ENCODE measurements at regions not wholly inside any gene's neighbourhood (a gene's known extent, or its start where the extent isn't known, plus 50 kb on each side); places are given as distances from the start of the nearest gene placed in this dataset.
"Not testable (repeated sequence)": the region's sequence is repeated elsewhere in the genome, so short reads cannot be mapped to it uniquely, and the experiment has no call there.

DNA sequence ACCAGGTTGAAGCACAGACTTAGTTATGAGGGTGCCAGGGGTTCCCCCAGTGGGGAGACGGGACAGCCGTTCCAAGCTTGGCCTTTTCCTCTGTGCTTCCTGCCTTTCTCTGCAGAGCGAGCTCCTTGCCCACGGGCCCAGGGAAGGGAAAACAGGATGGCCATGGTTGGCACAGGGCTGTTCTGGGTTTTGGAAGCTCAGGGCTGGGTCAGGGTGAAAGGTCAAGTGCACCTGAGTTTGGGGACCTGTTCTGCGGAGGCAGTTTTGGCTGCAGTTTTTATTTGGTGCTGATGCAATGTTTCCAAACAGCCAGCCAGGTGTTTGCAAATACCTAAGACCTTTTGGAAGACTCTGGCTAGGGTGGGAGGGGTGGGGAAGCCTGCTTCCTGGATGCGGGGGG is 4412.5 kb upstream of the TPTE start:
- H3K4me3 ChIP-seq (replicated peaks in 1 of 3; ENCODE audit: insufficient read depth in 1 of 3, low read depth in 2 of 3, low read length in 3 of 3); H3K9ac ChIP-seq (ENCODE audit: insufficient read depth, low read depth, low read length); DNase-seq (ENCODE audit: low spot score); FAIRE-seq; CTCF ChIA-PET (ENCODE audit: low intra/inter-chr PET ratio, low total read pairs); H3K4me1 ChIP-seq (ENCODE audit: insufficient read depth, low read length); BruUV-seq (replicated peaks); H3K27ac ChIP-seq (ENCODE audit: extremely low read length, insufficient read depth, low read length); H3K4me2 ChIP-seq (ENCODE audit: low read depth, low read length); intact Hi-C loops (cut with micrococcal nuclease; ENCODE audit: unreplicated experiment); H3K36me3 ChIP-seq (replicated peaks in 1 of 2; ENCODE audit: control insufficient read depth in 1 of 2, insufficient read depth in 2 of 2, low read length in 2 of 2); H3K9me3 ChIP-seq (ENCODE audit: low read length); POLR2A ChIA-PET; H3K27me3 ChIP-seq (ENCODE audit: control insufficient read depth in 1 of 2, insufficient read depth in 2 of 2, low read length in 2 of 2); H4K20me1 ChIP-seq (ENCODE audit: insufficient read depth, low read length); in situ Hi-C loops (cut with HindIII; ENCODE audit: extremely low pct_ligation_motif_present, low pct_unique_long_range_greater_than_20kb); ATAC-seq; H3K79me2 ChIP-seq (ENCODE audit: insufficient read depth, low read length); H2AFZ ChIP-seq (ENCODE audit: low read length): not testable (repeated sequence)
- WGBS (ENCODE audit: low lambda C conversion rate): no CpG with 5 or more reads among the region's 6 CpGs

DNA sequence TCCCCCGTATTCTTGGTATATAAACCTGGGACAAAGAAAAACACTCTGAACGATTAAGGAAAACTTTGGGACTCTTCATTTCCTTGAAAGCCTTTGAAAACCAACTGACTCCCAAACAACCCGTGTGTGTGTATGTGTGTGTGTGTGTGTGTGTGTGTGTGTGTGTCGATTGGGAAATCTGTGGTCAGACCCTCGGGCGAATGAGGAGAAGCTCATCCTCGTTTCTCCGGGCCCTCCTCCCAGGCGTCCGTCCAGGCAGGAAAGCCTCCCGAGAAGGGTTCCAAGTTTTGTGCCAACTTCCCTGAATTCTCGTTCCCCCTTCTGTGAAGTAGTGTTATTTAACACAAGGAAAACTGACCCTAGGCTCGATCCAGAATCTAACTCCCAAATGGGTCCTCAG is 4411.6 kb upstream of the TPTE start:
- no CpG with 5 or more reads among the region's 13 CpGs for WGBS (ENCODE audit: low lambda C conversion rate)
- H3K4me2 ChIP-seq (ENCODE audit: low read depth, low read length); FAIRE-seq; DNase-seq (ENCODE audit: low spot score); H3K36me3 ChIP-seq (replicated peaks in 1 of 2; ENCODE audit: control insufficient read depth in 1 of 2, insufficient read depth in 2 of 2, low read length in 2 of 2); H3K79me2 ChIP-seq (ENCODE audit: insufficient read depth, low read length); H3K4me3 ChIP-seq (replicated peaks in 1 of 3; ENCODE audit: insufficient read depth in 1 of 3, low read depth in 2 of 3, low read length in 3 of 3); H2AFZ ChIP-seq (ENCODE audit: low read length); intact Hi-C loops (cut with micrococcal nuclease; ENCODE audit: unreplicated experiment); H3K27ac ChIP-seq (ENCODE audit: extremely low read length, insufficient read depth, low read length); CTCF ChIA-PET (ENCODE audit: low intra/inter-chr PET ratio, low total read pairs); H4K20me1 ChIP-seq (ENCODE audit: insufficient read depth, low read length); in situ Hi-C loops (cut with HindIII; ENCODE audit: extremely low pct_ligation_motif_present, low pct_unique_long_range_greater_than_20kb); BruUV-seq (replicated peaks); ATAC-seq; POLR2A ChIA-PET; H3K27me3 ChIP-seq (ENCODE audit: control insufficient read depth in 1 of 2, insufficient read depth in 2 of 2, low read length in 2 of 2); H3K9me3 ChIP-seq (ENCODE audit: low read length); H3K4me1 ChIP-seq (ENCODE audit: insufficient read depth, low read length); H3K9ac ChIP-seq (ENCODE audit: insufficient read depth, low read depth, low read length): not testable (repeated sequence)

DNA sequence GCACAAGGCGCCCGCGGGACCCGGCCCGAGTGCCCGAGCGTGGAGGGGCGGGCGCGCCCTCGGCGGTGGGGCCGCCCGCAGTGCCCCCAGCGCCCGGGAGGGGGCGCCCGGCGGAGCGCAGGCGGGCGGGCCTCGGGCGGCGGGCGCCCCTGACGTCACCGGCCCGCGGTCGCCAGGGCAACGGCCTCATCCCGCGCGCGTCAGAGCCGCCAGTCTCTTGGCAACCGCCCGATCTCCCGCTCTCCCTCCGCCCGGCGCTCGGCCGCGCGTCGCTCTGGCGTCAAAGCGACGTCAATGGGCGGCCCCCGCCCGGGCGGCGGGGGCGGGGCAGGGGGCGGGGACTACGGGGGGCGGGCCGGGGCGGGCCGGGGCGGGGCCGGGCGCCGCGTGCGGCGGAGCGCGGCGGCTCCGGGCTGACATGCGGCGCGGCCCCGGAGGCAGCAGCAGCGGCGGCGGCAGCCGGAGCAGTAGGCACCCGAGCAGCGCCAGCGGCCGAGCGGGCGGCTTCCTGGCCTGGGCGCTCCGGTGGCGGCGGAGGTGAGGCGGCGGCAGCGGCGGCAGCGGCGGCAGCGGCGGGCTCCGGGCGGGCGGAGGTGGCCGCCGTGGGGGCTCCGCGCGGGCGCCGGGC is 4410.6 kb upstream of the TPTE start:
- H3K4me3 ChIP-seq (replicated peaks in 1 of 3; ENCODE audit: insufficient read depth in 1 of 3, low read depth in 2 of 3, low read length in 3 of 3); H3K27me3 ChIP-seq (ENCODE audit: control insufficient read depth in 1 of 2, insufficient read depth in 2 of 2, low read length in 2 of 2); H3K9ac ChIP-seq (ENCODE audit: insufficient read depth, low read depth, low read length); BruUV-seq (replicated peaks); POLR2A ChIA-PET; in situ Hi-C loops (cut with HindIII; ENCODE audit: extremely low pct_ligation_motif_present, low pct_unique_long_range_greater_than_20kb); H3K79me2 ChIP-seq (ENCODE audit: insufficient read depth, low read length); intact Hi-C loops (cut with micrococcal nuclease; ENCODE audit: unreplicated experiment); CTCF ChIA-PET (ENCODE audit: low intra/inter-chr PET ratio, low total read pairs); H3K36me3 ChIP-seq (replicated peaks in 1 of 2; ENCODE audit: control insufficient read depth in 1 of 2, insufficient read depth in 2 of 2, low read length in 2 of 2); DNase-seq (ENCODE audit: low spot score); H4K20me1 ChIP-seq (ENCODE audit: insufficient read depth, low read length); H3K27ac ChIP-seq (ENCODE audit: extremely low read length, insufficient read depth, low read length); H2AFZ ChIP-seq (ENCODE audit: low read length); H3K4me2 ChIP-seq (ENCODE audit: low read depth, low read length); FAIRE-seq; H3K4me1 ChIP-seq (ENCODE audit: insufficient read depth, low read length); H3K9me3 ChIP-seq (ENCODE audit: low read length): not testable (repeated sequence)
- WGBS (ENCODE audit: low lambda C conversion rate): no CpG with 5 or more reads among the region's 110 CpGs
- ATAC-seq: peak; percentile 49

DNA sequence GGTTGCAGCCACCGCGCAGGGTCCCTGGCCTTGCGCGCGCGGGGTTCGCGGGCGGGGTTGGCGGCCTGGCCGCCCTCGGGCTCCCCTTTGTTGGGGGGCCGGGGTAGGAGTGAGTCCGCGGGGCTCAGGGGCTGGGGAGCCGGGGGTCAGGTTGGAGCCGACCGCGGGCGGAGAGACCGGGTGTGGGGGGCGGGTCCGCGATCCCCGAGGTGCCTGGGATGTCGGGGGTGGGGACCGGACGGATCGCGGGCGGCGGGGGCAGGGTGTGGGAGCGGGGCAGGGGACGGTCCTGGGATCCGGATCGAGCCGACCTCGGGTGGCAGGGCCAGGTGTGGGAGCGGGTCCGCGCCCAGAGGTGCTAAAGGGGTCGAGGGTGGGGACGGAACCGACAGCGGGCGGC is 4410.0 kb upstream of the TPTE start:
- DNase-seq (ENCODE audit: low spot score); in situ Hi-C loops (cut with HindIII; ENCODE audit: extremely low pct_ligation_motif_present, low pct_unique_long_range_greater_than_20kb); H3K4me1 ChIP-seq (ENCODE audit: insufficient read depth, low read length); FAIRE-seq; BruUV-seq (replicated peaks); H3K27ac ChIP-seq (ENCODE audit: extremely low read length, insufficient read depth, low read length); H3K79me2 ChIP-seq (ENCODE audit: insufficient read depth, low read length); H3K4me2 ChIP-seq (ENCODE audit: low read depth, low read length); intact Hi-C loops (cut with micrococcal nuclease; ENCODE audit: unreplicated experiment); H3K36me3 ChIP-seq (replicated peaks in 1 of 2; ENCODE audit: control insufficient read depth in 1 of 2, insufficient read depth in 2 of 2, low read length in 2 of 2); CTCF ChIA-PET (ENCODE audit: low intra/inter-chr PET ratio, low total read pairs); H2AFZ ChIP-seq (ENCODE audit: low read length); H3K27me3 ChIP-seq (ENCODE audit: control insufficient read depth in 1 of 2, insufficient read depth in 2 of 2, low read length in 2 of 2); H3K9ac ChIP-seq (ENCODE audit: insufficient read depth, low read depth, low read length); H4K20me1 ChIP-seq (ENCODE audit: insufficient read depth, low read length); H3K9me3 ChIP-seq (ENCODE audit: low read length); POLR2A ChIA-PET: not testable (repeated sequence)
- no CpG with 5 or more reads among the region's 46 CpGs for WGBS (ENCODE audit: low lambda C conversion rate)
- peak overlapping the region in 1 of 3 experiments; percentile 51; a peak in 2 of 6 replicates for H3K4me3 ChIP-seq (replicated peaks in 1 of 3; ENCODE audit: insufficient read depth in 1 of 3, low read depth in 2 of 3, low read length in 3 of 3)
- peak; percentile 17 for ATAC-seq
